ENCODE measurements at regions not wholly inside any gene's neighbourhood (a gene's known extent, or its start where the extent isn't known, plus 50 kb on each side); places are given as distances from the start of the nearest gene placed in this dataset.

DNA sequence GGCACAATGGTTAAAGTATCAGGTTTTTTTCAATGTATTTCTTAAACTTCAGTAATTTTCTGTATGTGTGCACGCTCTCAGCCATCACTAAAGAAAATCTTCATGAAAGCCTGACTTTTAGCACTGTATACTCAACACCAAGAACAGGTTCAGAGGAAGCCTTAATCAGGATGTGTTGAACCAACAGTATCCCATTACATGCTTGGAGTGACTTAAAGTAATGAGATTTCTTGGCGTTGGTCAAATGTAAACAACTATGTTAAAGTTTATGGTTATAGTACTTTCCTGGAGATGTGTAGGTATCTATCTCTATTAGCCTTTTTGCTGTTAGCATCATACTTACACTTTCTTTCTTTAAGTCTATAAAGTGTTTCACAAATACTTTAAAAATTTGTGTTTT, 335.0 kb downstream of the CCER1 start:
- Mint-ChIP-seq H3K9me3 (no peaks in the 10 kb centered on the region), H3K27ac (no peak overlapping the region), H3K4me1 (no peaks in the 10 kb centered on the region; a peak in 1 of 4 replicates), H3K36me3 (ENCODE audit: insufficient read depth in 1 of 3, low read depth in 3 of 3) (no peaks in the 10 kb centered on the region), H3K4me3 (no peak overlapping the region), H3K27me3 (ENCODE audit: low read depth) (no peaks in the 10 kb centered on the region)
- no peak overlapping the region for H3K56ac ChIP-seq (ENCODE audit: insufficient read length, low read depth, low read length)
- H2AK5ac ChIP-seq (ENCODE audit: insufficient read length, low read length), result no peak overlapping the region
- no peak overlapping the region for H2BK120ac ChIP-seq (ENCODE audit: low read depth, low read length, poor library complexity, severe bottlenecking)
- no peak overlapping the region for H4K8ac ChIP-seq (replicated peaks; ENCODE audit: insufficient read length, low read depth, low read length)
- no peaks in the 10 kb centered on the region for H4K20me1 ChIP-seq (ENCODE audit: control insufficient read depth, insufficient read depth, insufficient read length)
- no peak overlapping the region for H3K4ac ChIP-seq (ENCODE audit: low read depth, low read length)
- H3K27ac ChIP-seq (ENCODE audit: insufficient read length, low read depth, low read length), result no peak overlapping the region
- no peaks in the 10 kb centered on the region for H3K4me1 ChIP-seq (ENCODE audit: insufficient read depth, low read length)
- H4K91ac ChIP-seq (ENCODE audit: insufficient read length, low read depth, low read length), result no peak overlapping the region
- H3K79me1 ChIP-seq (ENCODE audit: insufficient read depth, low read depth, low read length, poor library complexity, severe bottlenecking), result no peaks in the 10 kb centered on the region
- H2BK12ac ChIP-seq (ENCODE audit: insufficient read length, low read depth, low read length), result no peak overlapping the region
- H2AFZ ChIP-seq (ENCODE audit: low read length), result no peak overlapping the region
- no peaks in the 10 kb centered on the region for H3K79me2 ChIP-seq (ENCODE audit: insufficient read depth, low read length)
- no peak overlapping the region for H2BK15ac ChIP-seq (ENCODE audit: low read depth, low read length)
- no peak overlapping the region for H3K14ac ChIP-seq (ENCODE audit: insufficient read depth, low read length)
- WGBS (ENCODE audit: extremely low coverage, insufficient read length, low lambda C conversion rate), result no CpG with 5 or more reads among the region's 2 CpGs
- H4K5ac ChIP-seq (ENCODE audit: insufficient read length, low read depth, low read length), result no peak overlapping the region
- H3K9ac ChIP-seq (ENCODE audit: extremely low read depth, insufficient read length, low read length), result no peak overlapping the region
- H3K4me2 ChIP-seq (ENCODE audit: insufficient read depth, insufficient read length, low read length), result no peak overlapping the region
- no peaks in the 10 kb centered on the region for H3K23me2 ChIP-seq (ENCODE audit: insufficient read length, low read depth, low read length, poor library complexity, severe bottlenecking)
- no peak overlapping the region for H3T11ph ChIP-seq (ENCODE audit: low read length)
- no peaks in the 10 kb centered on the region for H3K9me3 ChIP-seq (ENCODE audit: control insufficient read depth, low read depth, low read length)
- no peaks in the 10 kb centered on the region for H3K27me3 ChIP-seq (ENCODE audit: insufficient read depth, low read length)
- no peak overlapping the region for H2BK5ac ChIP-seq (ENCODE audit: insufficient read length, low read length)
- H3K18ac ChIP-seq (ENCODE audit: insufficient read length, low read depth, low read length), result no peak overlapping the region
- no peak overlapping the region for H3K23ac ChIP-seq (ENCODE audit: insufficient read length, low read depth, low read length)
- no peak overlapping the region for H2BK20ac ChIP-seq (ENCODE audit: low read depth, low read length, poor library complexity, severe bottlenecking)
- TF ChIP-seq, protein P1, sequence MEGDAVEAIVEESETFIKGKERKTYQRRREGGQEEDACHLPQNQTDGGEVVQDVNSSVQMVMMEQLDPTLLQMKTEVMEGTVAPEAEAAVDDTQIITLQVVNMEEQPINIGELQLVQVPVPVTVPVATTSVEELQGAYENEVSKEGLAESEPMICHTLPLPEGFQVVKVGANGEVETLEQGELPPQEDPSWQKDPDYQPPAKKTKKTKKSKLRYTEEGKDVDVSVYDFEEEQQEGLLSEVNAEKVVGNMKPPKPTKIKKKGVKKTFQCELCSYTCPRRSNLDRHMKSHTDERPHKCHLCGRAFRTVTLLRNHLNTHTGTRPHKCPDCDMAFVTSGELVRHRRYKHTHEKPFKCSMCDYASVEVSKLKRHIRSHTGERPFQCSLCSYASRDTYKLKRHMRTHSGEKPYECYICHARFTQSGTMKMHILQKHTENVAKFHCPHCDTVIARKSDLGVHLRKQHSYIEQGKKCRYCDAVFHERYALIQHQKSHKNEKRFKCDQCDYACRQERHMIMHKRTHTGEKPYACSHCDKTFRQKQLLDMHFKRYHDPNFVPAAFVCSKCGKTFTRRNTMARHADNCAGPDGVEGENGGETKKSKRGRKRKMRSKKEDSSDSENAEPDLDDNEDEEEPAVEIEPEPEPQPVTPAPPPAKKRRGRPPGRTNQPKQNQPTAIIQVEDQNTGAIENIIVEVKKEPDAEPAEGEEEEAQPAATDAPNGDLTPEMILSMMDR (conservative IDR thresholded peaks at IDR 0.05), result no peak
- no peak for DNase-seq

Measured in H9 (cell line).